ENCODE measurements at regions not wholly inside any gene's neighbourhood (a gene's known extent, or its start where the extent isn't known, plus 50 kb on each side); places are given as distances from the start of the nearest gene placed in this dataset.

- in situ Hi-C loops (cut with HindIII; ENCODE audit: extremely low pct_ligation_motif_present, low pct_unique_long_range_greater_than_20kb) = no loop called here
- TF ChIP-seq U2AF1 (optimal IDR thresholded peaks at IDR 0.05; ENCODE audit: low read depth, low read length) (no peak), HES4 (CRISPR knock-in tag; IDR thresholded peaks at IDR 0.05; ENCODE audit: borderline replicate concordance) (no peak), ETV6 (CRISPR knock-in tag; conservative IDR thresholded peaks at IDR 0.05) (no peak), ASH2L (IDR thresholded peaks at IDR 0.05; ENCODE audit: insufficient read length, low read depth, low read length) (no peak), ZHX1 (CRISPR knock-in tag; IDR thresholded peaks at IDR 0.05; ENCODE audit: low read depth) (no peak), REL (CRISPR knock-in tag; conservative IDR thresholded peaks at IDR 0.05) (no peak), MYC (CRISPR knock-in tag; IDR thresholded peaks at IDR 0.05; ENCODE audit: borderline replicate concordance) (no peak), ZNF292 (CRISPR knock-in tag; IDR thresholded peaks at IDR 0.05; ENCODE audit: borderline replicate concordance, low read depth) (no peak), ZFP36L1 (CRISPR knock-in tag; IDR thresholded peaks at IDR 0.05) (no peak), ZXDC (CRISPR knock-in tag; IDR thresholded peaks at IDR 0.05) (no peak), PRMT3 (CRISPR knock-in tag; IDR thresholded peaks at IDR 0.05; ENCODE audit: borderline replicate concordance, low read depth) (no peak), ZNF687 (CRISPR knock-in tag; IDR thresholded peaks at IDR 0.05) (0 out of 2 replicates have a peak, but pooled peaks have one; percentile 19), CREBL2 (CRISPR knock-in tag; IDR thresholded peaks at IDR 0.05; ENCODE audit: borderline replicate concordance) (no peak)
Observed at GRCh38 chr5:135140446-135141204, 106.6 kb upstream of the PITX1 start.

More at GRCh38 chr5:135140446-135141204, 106.6 kb upstream of the PITX1 start:
- no TSS peak for BruUV-seq (replicated peaks)
- no peaks in the 10 kb centered on the region for H3K9me3 ChIP-seq (ENCODE audit: low read length)
- no peak overlapping the region for H2AFZ ChIP-seq (ENCODE audit: low read length)
- ChIA-PET POLR2A (interaction anchor here (0.9 to 2.4 kb wide), 2 partner anchors 8 to 16 kb away, joined by 3 to 18 read pairs; no protein-coding TSS in a partner anchor), CTCF (ENCODE audit: low intra/inter-chr PET ratio, low total read pairs) (no interaction called here)
- no peak overlapping the region for H3K4me3 ChIP-seq (replicated peaks in 1 of 3; ENCODE audit: insufficient read depth in 1 of 3, low read depth in 2 of 3, low read length in 3 of 3)
- H3K27me3 ChIP-seq (ENCODE audit: control insufficient read depth in 1 of 2, insufficient read depth in 2 of 2, low read length in 2 of 2) = no peaks in the 10 kb centered on the region
- no peaks in the 10 kb centered on the region for H3K79me2 ChIP-seq (ENCODE audit: insufficient read depth, low read length)
- DNase-seq (ENCODE audit: low spot score) (no peak), FAIRE-seq (no peak), ATAC-seq (peak; percentile 19; the same call in 2 of the 3 replicates)
- H3K4me2 ChIP-seq (ENCODE audit: low read depth, low read length) = peak overlapping the region; percentile 26; the same call in 1 of the 2 replicates
- no peaks in the 10 kb centered on the region for H4K20me1 ChIP-seq (ENCODE audit: insufficient read depth, low read length)
- peaks cover 43% of the 10 kb centered on the region for H3K4me1 ChIP-seq (ENCODE audit: insufficient read depth, low read length)
- intact Hi-C loops (cut with micrococcal nuclease; ENCODE audit: unreplicated experiment) = no loop called here
- no peak overlapping the region for H3K27ac ChIP-seq (ENCODE audit: extremely low read length, insufficient read depth, low read length)
- no peaks in the 10 kb centered on the region for H3K36me3 ChIP-seq (replicated peaks in 1 of 2; ENCODE audit: control insufficient read depth in 1 of 2, insufficient read depth in 2 of 2, low read length in 2 of 2)
- no peak overlapping the region for H3K9ac ChIP-seq (ENCODE audit: insufficient read depth, low read depth, low read length)
- WGBS (ENCODE audit: low lambda C conversion rate) = 72% methylated on average over 6 of the region's 9 CpGs

All from HepG2 (cell line).